SK-N-SH treated with all-trans-retinoic acid at 6 μM for 48 hours (cell line): ENCODE measurements at regions not wholly inside any gene's neighbourhood (a gene's known extent, or its start where the extent isn't known, plus 50 kb on each side); places are given as distances from the start of the nearest gene placed in this dataset.

ENCODE experiments used
- ARNTL ChIP-seq: fragments of 450-650 bp; formaldehyde crosslinking; IDR thresholded peaks from 2 replicates; pipeline ENCODE4 v1.5.0; 2020; ENCODE audit warnings: low read depth, mild to moderate bottlenecking, moderate library complexity, borderline replicate concordance
- BACH2 ChIP-seq: fragments of 250-450 bp; sonication (Bioruptor Pico); IDR thresholded peaks from 2 replicates; pipeline ENCODE4 v1.9.0; 2021; ENCODE audit warnings: mild to moderate bottlenecking, borderline replicate concordance
- CREB5 ChIP-seq: fragments of 250-450 bp; sonication (Bioruptor Pico); IDR thresholded peaks from 2 replicates; pipeline ENCODE4 v1.5.1; 2020; ENCODE audit warnings: low read depth, mild to moderate bottlenecking, moderate library complexity
- ESRRG ChIP-seq: fragments of 250-450 bp; sonication (Bioruptor Pico); IDR thresholded peaks from 2 replicates; pipeline ENCODE4 v1.6.1; 2021; ENCODE audit warnings: mild to moderate bottlenecking
- PATZ1 ChIP-seq: fragments of 250-450 bp; sonication (Bioruptor Pico); IDR thresholded peaks from 2 replicates; pipeline ENCODE4 v1.8.0; 2020; ENCODE audit warnings: mild to moderate bottlenecking, moderate library complexity, borderline replicate concordance
- RARB ChIP-seq: fragments of 250-450 bp; sonication (Bioruptor Pico); IDR thresholded peaks from 2 replicates; pipeline ENCODE4 v1.8.0; 2021; ENCODE audit warnings: mild to moderate bottlenecking, moderate library complexity
- TCF4 ChIP-seq: fragments of 250-450 bp; sonication (Bioruptor Pico); IDR thresholded peaks from 2 replicates; pipeline ENCODE4 v1.8.0; 2021; ENCODE audit warnings: mild to moderate bottlenecking, moderate library complexity, borderline replicate concordance
- ZFP3 ChIP-seq: fragments of 250-450 bp; sonication (Bioruptor Pico); IDR thresholded peaks from 2 replicates; pipeline ENCODE4 v1.5.0; 2020; ENCODE audit warnings: mild to moderate bottlenecking, moderate library complexity
- ZNF565 ChIP-seq: fragments of 450-650 bp; formaldehyde crosslinking; conservative IDR thresholded peaks from 2 replicates; pipeline ENCODE4 v1.5.0; 2020; ENCODE audit warnings: low read depth, mild to moderate bottlenecking, moderate library complexity

GRCh38 chr12:90455756-90456155, 499.2 kb downstream of the CCER1 start:
- TF ChIP-seq TCF4, result no peak
- no peak for TF ChIP-seq PATZ1 (CRISPR knock-in tag)
- TF ChIP-seq ARNTL (CRISPR knock-in tag), result no peak
- TF ChIP-seq CREB5 (CRISPR knock-in tag), result no peak
- no peak for TF ChIP-seq ESRRG (CRISPR knock-in tag)
- TF ChIP-seq BACH2 (CRISPR knock-in tag), result no peak
- TF ChIP-seq ZNF565 (CRISPR knock-in tag), result no peak
- TF ChIP-seq RARB, result no peak
- TF ChIP-seq ZFP3 (CRISPR knock-in tag), result no peak
